COLO668 (cell line): ENCODE measurements at regions not wholly inside any gene's neighbourhood (a gene's known extent, or its start where the extent isn't known, plus 50 kb on each side); places are given as distances from the start of the nearest gene placed in this dataset.

Experiments used
- DNase-seq: peaks from one replicate; lab custom pipeline; 2025; ENCODE audit not compliant: unreplicated experiment; lab: John Stamatoyannopoulos, UW

GRCh38 chr6:25035512-25036435 is 100.0 kb upstream of the RIPOR2 start:
- DNase-seq, result no peak

GRCh38 chr6:25036461-25036860 is 100.7 kb upstream of the RIPOR2 start:
- no peak for DNase-seq

- no peak for DNase-seq
Observed at GRCh38 chr6:25038300-25038699, 102.5 kb upstream of the RIPOR2 start.

- DNase-seq, result no peak
Observed at GRCh38 chr6:25038999-25039398, 103.2 kb upstream of the RIPOR2 start.

- no peak for DNase-seq
Observed at GRCh38 chr6:25041485-25042035, 105.8 kb upstream of the RIPOR2 start.

- DNase-seq, result peak; percentile 59
Observed at GRCh38 chr6:25042036-25042521, 106.3 kb upstream of the RIPOR2 start.

- peak; percentile 7 for DNase-seq
Observed at GRCh38 chr6:25042536-25042935, 106.8 kb upstream of the RIPOR2 start.

- no peak for DNase-seq
Observed at GRCh38 chr6:25042984-25043725, 107.4 kb upstream of the RIPOR2 start.

- no peak for DNase-seq
Observed at GRCh38 chr6:25043892-25044291, 108.1 kb upstream of the RIPOR2 start.

- no peak for DNase-seq
Observed at GRCh38 chr6:25046942-25047341, 111.2 kb upstream of the RIPOR2 start.

- DNase-seq, result no peak
Observed at GRCh38 chr6:25050356-25050755, 114.6 kb upstream of the RIPOR2 start.

GRCh38 chr6:25051083-25051482 is 115.3 kb upstream of the RIPOR2 start:
- DNase-seq, result no peak

- DNase-seq, result no peak
Observed at GRCh38 chr6:25052181-25052580, 116.4 kb upstream of the RIPOR2 start.

GRCh38 chr6:25053875-25054371 is 118.2 kb upstream of the RIPOR2 start:
- no peak for DNase-seq

- no peak for DNase-seq
Observed at GRCh38 chr6:25054469-25054868, 118.7 kb upstream of the RIPOR2 start.

- DNase-seq, result no peak
Observed at GRCh38 chr6:25056130-25056529, 120.4 kb upstream of the RIPOR2 start.

- DNase-seq, result no peak
Observed at GRCh38 chr6:25057111-25057905, 121.5 kb upstream of the RIPOR2 start.

- DNase-seq, result no peak
Observed at GRCh38 chr6:25058441-25058840, 122.7 kb upstream of the RIPOR2 start.

GRCh38 chr6:25058941-25059340 is 123.2 kb upstream of the RIPOR2 start:
- DNase-seq, result no peak

- DNase-seq, result no peak
Observed at GRCh38 chr6:25060522-25060921, 124.8 kb upstream of the RIPOR2 start.
